ENCODE measurements at regions not wholly inside any gene's neighbourhood (a gene's known extent, or its start where the extent isn't known, plus 50 kb on each side); places are given as distances from the start of the nearest gene placed in this dataset.

DNA sequence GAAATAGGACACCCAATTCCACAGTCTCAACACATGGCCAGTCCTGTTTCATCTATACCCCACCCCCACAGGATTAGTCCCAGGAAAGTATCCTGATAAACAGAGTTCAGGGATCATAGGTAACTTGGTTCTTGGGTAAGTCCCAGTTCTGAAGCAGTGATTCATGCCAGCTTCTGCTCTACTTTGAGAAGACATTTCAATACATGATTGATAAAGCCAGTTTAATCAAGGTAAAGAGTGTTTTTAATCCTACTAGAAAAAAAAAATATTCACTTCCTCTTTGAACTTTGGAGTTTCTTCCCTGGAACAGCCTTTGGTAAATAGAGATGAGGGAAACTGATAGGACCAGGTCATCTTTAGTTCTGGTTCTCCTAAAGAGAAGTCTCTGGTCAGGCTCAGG is 142.4 kb downstream of the TLR5 start:
- H4K20me1 ChIP-seq (ENCODE audit: control insufficient read depth, extremely low read depth, insufficient read depth, low read length) = no peaks in the 10 kb centered on the region
- H2AFZ ChIP-seq (ENCODE audit: control insufficient read depth, low read length) = no peak overlapping the region
- no peak overlapping the region for H3K4me3 ChIP-seq (ENCODE audit: control insufficient read depth in 2 of 3, extremely low read depth in 1 of 3, insufficient read depth in 2 of 3, low read depth in 1 of 3, low read length in 3 of 3)
- H3K27ac ChIP-seq (ENCODE audit: control insufficient read depth, insufficient read depth, low read length) = no peak overlapping the region
- H3K36me3 ChIP-seq (ENCODE audit: control insufficient read depth in 2 of 2, extremely low read depth in 1 of 2, insufficient read depth in 2 of 2, low read length in 2 of 2) = no peaks in the 10 kb centered on the region
- H3K9ac ChIP-seq (ENCODE audit: control insufficient read depth, extremely low read depth, insufficient read depth, low read length) = no peak overlapping the region
- H3K27me3 ChIP-seq (ENCODE audit: control insufficient read depth, extremely low read depth, insufficient read depth, low read length) = no peaks in the 10 kb centered on the region
- dilution Hi-C loops (cut with MboI; ENCODE audit: extremely low pct_ligation_motif_present, low sequenced_read_pairs) = no loop called here
- FAIRE-seq (no peak), DNase-seq (ENCODE audit: low read depth, low spot score) (no peak)
- H3K79me2 ChIP-seq (ENCODE audit: control insufficient read depth, insufficient read depth, low read length) = no peaks in the 10 kb centered on the region
- H3K9me3 ChIP-seq (ENCODE audit: control insufficient read depth, low read depth, low read length) = no peaks in the 10 kb centered on the region
- no peaks in the 10 kb centered on the region for H3K9me1 ChIP-seq (ENCODE audit: control insufficient read depth, extremely low read depth, insufficient read depth, low read length)
- H3K4me1 ChIP-seq (ENCODE audit: control insufficient read depth, extremely low read depth, insufficient read depth, low read length) = peaks cover 5% of the 10 kb centered on the region
- no peak overlapping the region for H3K4me2 ChIP-seq (ENCODE audit: control insufficient read depth, extremely low read depth, insufficient read depth, low read depth, low read length)
- TF ChIP-seq EZH2 (IDR thresholded peaks at IDR 0.05; ENCODE audit: low read length) = no peak
- TF ChIP-seq, protein P1, sequence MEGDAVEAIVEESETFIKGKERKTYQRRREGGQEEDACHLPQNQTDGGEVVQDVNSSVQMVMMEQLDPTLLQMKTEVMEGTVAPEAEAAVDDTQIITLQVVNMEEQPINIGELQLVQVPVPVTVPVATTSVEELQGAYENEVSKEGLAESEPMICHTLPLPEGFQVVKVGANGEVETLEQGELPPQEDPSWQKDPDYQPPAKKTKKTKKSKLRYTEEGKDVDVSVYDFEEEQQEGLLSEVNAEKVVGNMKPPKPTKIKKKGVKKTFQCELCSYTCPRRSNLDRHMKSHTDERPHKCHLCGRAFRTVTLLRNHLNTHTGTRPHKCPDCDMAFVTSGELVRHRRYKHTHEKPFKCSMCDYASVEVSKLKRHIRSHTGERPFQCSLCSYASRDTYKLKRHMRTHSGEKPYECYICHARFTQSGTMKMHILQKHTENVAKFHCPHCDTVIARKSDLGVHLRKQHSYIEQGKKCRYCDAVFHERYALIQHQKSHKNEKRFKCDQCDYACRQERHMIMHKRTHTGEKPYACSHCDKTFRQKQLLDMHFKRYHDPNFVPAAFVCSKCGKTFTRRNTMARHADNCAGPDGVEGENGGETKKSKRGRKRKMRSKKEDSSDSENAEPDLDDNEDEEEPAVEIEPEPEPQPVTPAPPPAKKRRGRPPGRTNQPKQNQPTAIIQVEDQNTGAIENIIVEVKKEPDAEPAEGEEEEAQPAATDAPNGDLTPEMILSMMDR (optimal IDR thresholded peaks at IDR 0.05 in 1 of 3, IDR thresholded peaks at IDR 0.05 in 1 of 3, conservative IDR thresholded peaks at IDR 0.05 in 1 of 3; ENCODE audit: extremely low read depth in 1 of 3, insufficient read depth in 2 of 3, low read length in 3 of 3) = no peak

DNA sequence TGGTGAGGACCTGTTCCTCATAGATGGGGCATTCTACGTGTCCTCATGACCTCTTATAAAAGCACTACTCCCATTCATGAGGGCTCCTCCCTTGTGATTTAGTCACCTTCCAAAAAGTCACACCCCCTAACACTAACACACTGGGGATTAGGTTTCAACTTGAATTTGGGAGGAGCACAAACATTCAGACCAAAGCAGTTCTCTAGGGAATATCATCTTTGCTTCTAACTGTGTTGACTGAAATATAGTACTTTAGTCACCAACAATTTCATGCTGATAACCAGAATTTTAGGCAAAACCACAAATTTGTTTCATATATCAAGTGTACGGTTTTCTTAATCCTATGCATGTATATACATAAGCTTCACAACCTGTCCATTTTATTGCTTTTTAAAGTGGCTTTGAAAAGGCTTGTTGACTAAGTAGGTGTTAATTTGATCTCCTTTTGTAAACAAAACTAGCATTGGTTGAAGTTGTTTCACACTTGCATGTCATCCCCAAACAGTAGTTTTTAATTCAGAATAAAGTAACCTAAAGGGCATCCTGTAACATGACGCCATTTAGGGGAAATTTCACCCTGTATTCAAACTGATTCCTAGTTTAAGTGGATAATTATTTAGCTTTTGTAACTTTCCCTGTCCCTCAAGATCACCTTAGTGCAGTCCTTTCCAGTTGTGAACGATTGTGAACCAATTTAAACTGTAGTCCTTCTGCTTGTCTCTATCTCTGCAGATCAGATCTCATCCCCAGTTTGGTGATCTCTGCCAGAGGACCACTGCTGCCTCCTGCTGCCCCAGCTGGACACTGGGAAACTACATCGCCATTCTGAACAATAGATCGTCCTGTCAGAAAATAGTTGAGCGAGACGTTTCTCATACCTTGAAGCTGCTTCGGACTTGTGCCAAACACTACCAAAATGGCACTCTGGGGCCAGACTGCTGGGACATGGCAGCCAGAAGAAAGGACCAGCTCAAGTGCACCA is 141.1 kb downstream of the TLR5 start:
- H4K20me1 ChIP-seq (ENCODE audit: control insufficient read depth, extremely low read depth, insufficient read depth, low read length) = no peaks in the 10 kb centered on the region
- no peaks in the 10 kb centered on the region for H3K27me3 ChIP-seq (ENCODE audit: control insufficient read depth, extremely low read depth, insufficient read depth, low read length)
- FAIRE-seq (peak; percentile 62), DNase-seq (ENCODE audit: low read depth, low spot score) (peak; percentile 5)
- H3K4me3 ChIP-seq (ENCODE audit: control insufficient read depth in 2 of 3, extremely low read depth in 1 of 3, insufficient read depth in 2 of 3, low read depth in 1 of 3, low read length in 3 of 3) = no peak overlapping the region
- H2AFZ ChIP-seq (ENCODE audit: control insufficient read depth, low read length) = no peak overlapping the region
- H3K9me1 ChIP-seq (ENCODE audit: control insufficient read depth, extremely low read depth, insufficient read depth, low read length) = no peaks in the 10 kb centered on the region
- no peaks in the 10 kb centered on the region for H3K36me3 ChIP-seq (ENCODE audit: control insufficient read depth in 2 of 2, extremely low read depth in 1 of 2, insufficient read depth in 2 of 2, low read length in 2 of 2)
- no peaks in the 10 kb centered on the region for H3K9me3 ChIP-seq (ENCODE audit: control insufficient read depth, low read depth, low read length)
- TF ChIP-seq EZH2 (IDR thresholded peaks at IDR 0.05; ENCODE audit: low read length) = no peak
- TF ChIP-seq, protein P1 (optimal IDR thresholded peaks at IDR 0.05 in 1 of 3, IDR thresholded peaks at IDR 0.05 in 1 of 3, conservative IDR thresholded peaks at IDR 0.05 in 1 of 3; ENCODE audit: extremely low read depth in 1 of 3, insufficient read depth in 2 of 3, low read length in 3 of 3) = peak in 1 of 3 experiments; percentile 31
- no peak overlapping the region for H3K4me2 ChIP-seq (ENCODE audit: control insufficient read depth, extremely low read depth, insufficient read depth, low read depth, low read length)
- H3K4me1 ChIP-seq (ENCODE audit: control insufficient read depth, extremely low read depth, insufficient read depth, low read length) = peaks cover 4% of the 10 kb centered on the region
- dilution Hi-C loops (cut with MboI; ENCODE audit: extremely low pct_ligation_motif_present, low sequenced_read_pairs) = no loop called here
- no peak overlapping the region for H3K9ac ChIP-seq (ENCODE audit: control insufficient read depth, extremely low read depth, insufficient read depth, low read length)
- no peak overlapping the region for H3K27ac ChIP-seq (ENCODE audit: control insufficient read depth, insufficient read depth, low read length)
- no peaks in the 10 kb centered on the region for H3K79me2 ChIP-seq (ENCODE audit: control insufficient read depth, insufficient read depth, low read length)

Data from keratinocyte (primary cell).